CD4-positive, CD25-positive, alpha-beta regulatory T cell (primary cell): ENCODE measurements at regions not wholly inside any gene's neighbourhood (a gene's known extent, or its start where the extent isn't known, plus 50 kb on each side); places are given as distances from the start of the nearest gene placed in this dataset.
A peak's percentile ranks its signal among the peaks of the same experiment; 100 is the strongest.

Experiments used
- ATAC-seq, 2 donors: fragments of 150-1000 bp; cut with Tn5 transposase; one replicate each; pipeline ENCODE4 v1.10.0; 2021; ENCODE audit warnings: low read depth in 2 of 2, moderate number of reproducible peaks in 2 of 2, moderate library complexity in 1 of 2
- DNase-seq, 3 donors: peaks; one replicate each; pipeline versions ENCODE4 v3.0.0 to v3.0.0-alpha.2; 2012 to 2022; ENCODE audit warnings: mixed read lengths in 1 of 3
- H3K27ac ChIP-seq: one replicate; pipeline ENCODE4 v1.7.0; 2013; ENCODE audit warnings: mild to moderate bottlenecking, low read length; ENCODE audit not compliant: insufficient read depth, poor library complexity, severe bottlenecking
- H3K27me3 ChIP-seq: one replicate; pipeline ENCODE4 v1.7.0; 2013; ENCODE audit warnings: low read length; ENCODE audit not compliant: control insufficient read depth, insufficient read depth
- H3K36me3 ChIP-seq: one replicate; pipeline ENCODE4 v1.7.0; 2013; ENCODE audit warnings: mild to moderate bottlenecking, low read length, moderate library complexity; ENCODE audit not compliant: control insufficient read depth, insufficient read depth
- H3K4me1 ChIP-seq: 2 replicates; pipeline ENCODE4 v1.7.0; 2013; ENCODE audit warnings: mild to moderate bottlenecking, low read length; ENCODE audit not compliant: insufficient read depth, control insufficient read depth, poor library complexity, severe bottlenecking
- H3K4me3 ChIP-seq: one replicate; pipeline ENCODE4 v1.7.0; 2013; ENCODE audit warnings: low read depth, mild to moderate bottlenecking, low read length, moderate library complexity
- H3K9me3 ChIP-seq, 2 experiments: 1 replicate in 1 of 2; 2 replicates in 1 of 2; pipeline ENCODE4 v1.7.0; 2013; ENCODE audit warnings: low read length in 2 of 2, mild to moderate bottlenecking in 1 of 2, moderate library complexity in 1 of 2; ENCODE audit not compliant: control insufficient read depth in 2 of 2
- H3K27ac Mint-ChIP-seq, 3 donors: one replicate each; pipeline ENCODE4 v1.8.0; 2020 to 2022; ENCODE audit warnings: mild to moderate bottlenecking in 3 of 3, mixed read lengths in 3 of 3, moderate library complexity in 2 of 3
- H3K27me3 Mint-ChIP-seq: one replicate; pipeline ENCODE4 v1.8.0; 2022; ENCODE audit warnings: mild to moderate bottlenecking, mixed read lengths
- H3K36me3 Mint-ChIP-seq: one replicate; pipeline ENCODE4 v1.8.0; 2020; ENCODE audit warnings: mixed read lengths
- H3K4me1 Mint-ChIP-seq, 4 donors: one replicate each; pipeline ENCODE4 v1.8.0; 2020 to 2022; ENCODE audit warnings: mixed read lengths in 4 of 4, mild to moderate bottlenecking in 1 of 4
- H3K4me3 Mint-ChIP-seq, 4 donors: one replicate each; pipeline ENCODE4 v1.8.0; 2020 to 2022; ENCODE audit warnings: mild to moderate bottlenecking in 4 of 4, mixed read lengths in 4 of 4, moderate library complexity in 3 of 4
- H3K9me3 Mint-ChIP-seq, 7 donors: one replicate each; pipeline ENCODE4 v1.8.0; 2020 to 2022; ENCODE audit warnings: mixed read lengths in 7 of 7, mild to moderate bottlenecking in 3 of 7, moderate library complexity in 2 of 7

DNA sequence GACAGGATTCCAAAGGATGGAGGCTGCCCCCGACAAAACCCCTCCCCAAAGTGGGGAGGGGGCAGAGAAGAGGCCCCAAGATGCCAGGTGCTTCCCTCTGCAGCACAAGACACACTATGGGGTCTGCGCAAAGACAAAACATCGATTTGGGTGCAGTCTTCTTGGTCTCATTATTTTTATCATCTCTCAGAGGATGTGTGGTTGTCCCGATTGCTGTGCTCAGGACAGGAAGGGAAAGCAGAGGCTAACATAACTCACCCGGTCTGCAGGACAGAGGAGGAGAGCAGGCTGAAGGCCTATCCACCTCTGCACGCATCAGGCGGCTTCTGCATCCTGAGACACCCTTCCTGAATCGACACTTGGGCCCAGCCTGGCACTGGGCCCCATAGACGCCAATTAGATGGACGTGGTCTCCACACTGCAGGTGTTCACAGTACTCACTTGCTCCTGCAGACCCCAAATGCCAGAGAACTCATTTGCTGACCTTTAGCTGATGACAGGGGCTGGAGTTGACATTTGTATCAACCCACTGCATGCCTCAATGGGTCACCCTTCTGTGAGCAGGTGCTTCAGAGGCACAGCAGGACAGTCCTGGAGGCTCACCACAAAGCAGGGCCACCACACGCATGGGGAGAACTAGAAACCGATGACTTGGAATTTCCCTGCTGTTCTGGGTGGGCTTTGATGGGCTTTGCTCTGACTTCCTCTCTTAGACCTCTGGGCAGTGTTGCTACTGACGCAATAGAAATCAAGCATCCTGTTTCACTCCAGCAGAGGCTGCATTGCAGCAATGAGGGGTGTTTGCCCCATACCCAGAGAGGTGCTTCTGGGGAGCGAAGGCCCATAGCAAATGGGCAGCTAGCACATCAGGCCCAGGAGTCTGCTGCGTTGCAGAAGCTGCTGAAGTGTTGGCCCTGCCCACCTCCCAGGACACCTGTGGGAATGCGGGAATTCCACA lies 96.3 kb upstream of the ENPP6 start:
- Histone ChIP-seq H3K27me3 (no peaks in the 10 kb centered on the region), H3K27ac (no peak overlapping the region), H3K4me3 (no peak overlapping the region), H3K4me1 (peaks cover 15% of the 10 kb centered on the region), H3K36me3 (no peaks in the 10 kb centered on the region), H3K9me3 (no peaks in the 10 kb centered on the region)
- Mint-ChIP-seq H3K4me3 (no peak overlapping the region), H3K27ac (peak overlapping the region in 1 of 3 donors; percentile 57), H3K27me3 (no peaks in the 10 kb centered on the region), H3K4me1 (peaks cover 5 to 31% (median 17%) of the 10 kb centered on the region in 4 donors), H3K36me3 (no peaks in the 10 kb centered on the region), H3K9me3 (peaks cover 0 to 2% (median 0%) of the 10 kb centered on the region in 7 donors)
- ATAC-seq (peak; percentile 34 to 35), DNase-seq (peak in 1 of 3 donors; percentile 36)

DNA sequence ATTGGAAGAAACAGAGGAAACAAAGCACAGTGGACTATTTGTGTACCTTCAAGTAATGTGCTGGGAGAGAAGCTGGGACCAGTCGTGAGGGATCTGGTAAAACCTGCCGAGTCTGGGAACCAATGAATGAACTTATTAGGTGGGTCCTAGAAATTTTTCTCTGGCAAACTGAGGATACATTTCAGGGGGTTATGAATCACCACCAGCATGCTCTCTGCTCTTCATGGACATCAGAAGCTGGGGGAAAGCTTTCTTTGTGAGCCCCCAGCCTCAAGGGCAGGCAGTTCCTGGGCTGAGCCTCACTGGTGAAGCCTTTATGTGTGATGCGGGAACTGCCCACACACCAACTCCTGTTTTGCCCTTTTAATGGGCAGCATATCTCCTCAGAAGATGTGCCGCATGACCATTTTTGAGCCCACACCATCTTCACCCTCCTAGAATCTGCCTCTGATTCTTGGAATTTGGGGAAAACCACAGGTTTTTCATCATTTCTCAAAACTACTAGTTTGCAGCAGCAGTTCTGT lies 95.4 kb upstream of the ENPP6 start:
- Mint-ChIP-seq H3K27me3 (no peaks in the 10 kb centered on the region), H3K36me3 (no peaks in the 10 kb centered on the region), H3K4me1 (peaks cover 5 to 35% (median 15%) of the 10 kb centered on the region in 4 donors), H3K27ac (peak overlapping the region; percentile 13 to 60 (median 32)), H3K9me3 (peaks cover 0 to 2% (median 0%) of the 10 kb centered on the region in 7 donors), H3K4me3 (no peak overlapping the region)
- DNase-seq: peak in 1 of 3 donors; percentile 56
- Histone ChIP-seq H3K4me3 (no peak overlapping the region), H3K27ac (no peak overlapping the region), H3K9me3 (no peaks in the 10 kb centered on the region), H3K4me1 (peaks cover 15% of the 10 kb centered on the region), H3K36me3 (no peaks in the 10 kb centered on the region), H3K27me3 (no peaks in the 10 kb centered on the region)
- no peak for ATAC-seq

DNA sequence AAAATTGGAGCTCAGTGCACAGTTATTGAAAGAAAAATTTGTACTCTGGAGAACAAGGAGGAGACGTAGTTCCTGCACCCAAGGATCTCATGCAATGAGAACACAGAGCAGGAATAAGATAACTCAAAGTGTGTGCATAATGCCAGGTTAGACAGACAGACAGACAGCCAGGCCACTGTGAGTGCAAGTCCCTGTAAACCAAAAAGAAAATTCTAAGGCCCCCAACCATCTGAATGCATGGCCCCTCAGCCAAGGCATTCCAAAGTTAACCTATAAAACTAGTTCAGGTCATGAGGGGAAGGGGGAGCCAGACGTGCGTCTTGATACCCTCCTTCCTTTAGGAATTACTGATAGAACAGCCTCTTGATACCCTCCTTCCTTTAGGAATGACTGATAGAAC lies 94.5 kb upstream of the ENPP6 start:
- no peak for ATAC-seq
- peaks cover 15% of the 10 kb centered on the region for H3K4me1 ChIP-seq
- no peak for DNase-seq
- Mint-ChIP-seq H3K27ac (peak overlapping the region in 1 of 3 donors; percentile 60), H3K4me1 (peaks cover 5 to 35% (median 15%) of the 10 kb centered on the region in 4 donors), H3K36me3 (no peaks in the 10 kb centered on the region), H3K4me3 (no peak overlapping the region), H3K9me3 (peaks cover 0 to 2% (median 0%) of the 10 kb centered on the region in 7 donors), H3K27me3 (no peaks in the 10 kb centered on the region)
- no peaks in the 10 kb centered on the region for H3K27me3 ChIP-seq
- no peak overlapping the region for H3K27ac ChIP-seq
- H3K9me3 ChIP-seq: no peaks in the 10 kb centered on the region
- no peaks in the 10 kb centered on the region for H3K36me3 ChIP-seq
- no peak overlapping the region for H3K4me3 ChIP-seq

DNA sequence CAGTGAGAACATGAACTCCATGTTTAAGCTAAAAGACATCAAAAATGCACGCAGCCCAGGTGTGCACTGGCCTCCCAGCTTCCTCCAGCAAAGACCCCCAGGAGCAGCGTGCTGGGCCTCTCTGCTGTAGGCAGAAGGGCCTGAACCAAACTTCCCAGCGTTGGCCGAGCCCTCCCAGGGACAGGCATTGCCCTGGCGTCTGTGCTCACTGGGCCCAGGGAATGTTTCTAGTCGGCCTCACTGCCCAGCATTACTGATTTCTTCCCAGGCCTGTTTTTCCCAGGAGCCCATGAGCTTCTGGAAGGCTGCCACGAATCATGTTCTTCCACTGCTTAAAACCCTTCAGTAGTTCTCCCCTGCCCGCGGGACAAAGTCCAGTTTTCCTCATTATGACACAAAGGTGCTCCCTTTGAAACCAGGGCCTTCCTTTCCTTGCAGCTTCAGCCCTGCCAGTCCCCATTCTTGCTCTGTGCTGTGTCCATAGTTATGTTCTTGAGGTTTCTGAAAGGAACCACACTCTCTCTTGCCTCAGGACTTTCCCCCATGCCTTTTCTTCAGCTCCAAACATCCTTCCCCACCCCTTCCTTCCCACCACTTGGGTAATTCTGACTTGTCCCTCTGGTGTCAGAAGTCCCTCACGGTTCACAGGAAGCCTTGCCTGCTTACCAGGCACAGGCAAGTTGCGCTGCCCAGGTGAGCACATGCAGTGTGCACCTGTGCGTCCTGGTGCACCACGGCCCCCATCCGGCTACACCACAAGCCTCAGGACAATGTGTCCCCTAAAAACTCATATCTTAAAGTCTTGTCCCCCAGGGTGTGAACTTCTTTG lies 93.4 kb upstream of the ENPP6 start:
- Histone ChIP-seq H3K36me3 (no peaks in the 10 kb centered on the region), H3K27ac (no peak overlapping the region), H3K9me3 (no peaks in the 10 kb centered on the region), H3K4me3 (no peak overlapping the region), H3K27me3 (no peaks in the 10 kb centered on the region), H3K4me1 (peaks cover 15% of the 10 kb centered on the region)
- ATAC-seq: no peak
- Mint-ChIP-seq H3K27ac (peak overlapping the region; percentile 48 to 84 (median 74)), H3K4me3 (no peak overlapping the region), H3K9me3 (peaks cover 0 to 2% (median 0%) of the 10 kb centered on the region in 7 donors), H3K36me3 (no peaks in the 10 kb centered on the region), H3K27me3 (no peaks in the 10 kb centered on the region), H3K4me1 (peaks cover 5 to 31% (median 15%) of the 10 kb centered on the region in 4 donors)
- DNase-seq: no peak

DNA sequence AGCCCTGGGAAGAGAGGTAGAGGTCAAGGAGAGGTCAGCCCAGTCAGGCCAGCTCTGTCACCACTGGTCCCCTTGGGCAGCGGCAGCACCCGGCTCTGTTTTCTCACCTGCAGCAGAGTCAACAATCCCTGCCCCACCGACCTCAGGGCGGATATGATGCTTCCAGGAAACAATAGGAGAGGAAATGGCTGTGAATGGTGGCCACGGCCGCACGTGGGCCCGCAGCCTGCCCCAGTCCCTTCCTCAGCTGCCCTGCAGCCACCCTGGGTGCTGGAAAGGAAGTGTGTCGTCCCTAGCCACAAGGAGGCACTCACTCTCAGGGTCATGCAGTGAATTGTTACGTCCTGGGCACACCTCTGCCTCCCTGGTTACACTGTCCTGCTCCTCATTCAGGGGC lies 92.5 kb upstream of the ENPP6 start:
- Mint-ChIP-seq H3K36me3 (no peaks in the 10 kb centered on the region), H3K27ac (peak overlapping the region; percentile 74 to 95 (median 79)), H3K4me3 (peak overlapping the region in 2 of 4 donors; percentile 15 to 36), H3K9me3 (peaks cover 0 to 2% (median 0%) of the 10 kb centered on the region in 7 donors), H3K4me1 (peaks cover 5 to 31% (median 15%) of the 10 kb centered on the region in 4 donors), H3K27me3 (no peaks in the 10 kb centered on the region)
- Histone ChIP-seq H3K4me3 (no peak overlapping the region), H3K4me1 (peaks cover 15% of the 10 kb centered on the region), H3K27ac (peak overlapping the region; percentile 10), H3K9me3 (no peaks in the 10 kb centered on the region), H3K27me3 (no peaks in the 10 kb centered on the region), H3K36me3 (no peaks in the 10 kb centered on the region)
- ATAC-seq (peak; percentile 65 to 70), DNase-seq (peak in 2 of 3 donors; percentile 37 to 75)

DNA sequence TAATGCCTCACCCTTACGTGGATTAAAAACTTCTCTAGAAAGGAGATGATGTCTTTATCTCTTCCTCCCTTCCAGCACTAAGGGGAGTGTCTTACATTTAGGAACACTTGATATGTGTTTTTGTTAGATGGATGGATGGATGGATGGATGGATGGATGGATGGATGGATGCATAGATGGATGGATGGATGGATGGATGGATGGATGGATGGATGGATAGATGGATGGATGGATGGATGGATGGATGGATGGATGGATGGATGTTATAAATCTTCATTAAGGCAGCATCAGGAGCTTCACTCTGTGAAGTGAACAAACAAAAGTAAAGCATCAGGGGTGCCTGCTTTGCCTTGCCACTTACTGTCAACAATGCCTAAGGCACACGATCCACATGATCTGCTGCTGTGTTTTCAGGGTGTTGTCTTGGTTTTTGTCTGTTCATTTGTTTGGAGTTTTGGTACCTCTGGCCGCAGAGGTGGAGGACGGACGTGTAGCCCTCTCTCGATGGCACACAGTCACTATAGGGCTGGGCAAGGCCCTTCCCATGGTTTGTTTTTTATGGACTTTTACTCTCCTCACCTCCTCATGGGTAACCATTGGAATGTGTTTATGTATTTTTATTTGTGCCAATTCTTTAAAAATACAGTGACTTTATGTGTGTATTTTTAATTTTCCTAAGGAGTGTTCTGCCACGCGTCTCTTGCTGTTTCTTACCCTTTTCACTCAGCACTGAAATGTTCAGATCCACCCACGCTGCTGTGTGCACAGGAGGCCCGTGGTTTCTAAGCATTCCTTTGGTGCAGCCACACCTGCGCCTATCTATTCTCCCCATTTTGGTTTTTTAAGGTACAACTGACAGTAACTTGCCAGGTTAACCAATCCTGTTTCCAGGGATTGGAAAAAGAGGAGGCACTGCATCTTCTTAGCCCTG lies 91.8 kb upstream of the ENPP6 start:
- peak in 1 of 3 donors; percentile 42 for DNase-seq
- Mint-ChIP-seq H3K27me3 (no peaks in the 10 kb centered on the region), H3K27ac (peak overlapping the region; percentile 2 to 82 (median 31)), H3K36me3 (no peaks in the 10 kb centered on the region), H3K4me1 (peaks cover 5 to 31% (median 15%) of the 10 kb centered on the region in 4 donors), H3K9me3 (peaks cover 0 to 2% (median 0%) of the 10 kb centered on the region in 7 donors), H3K4me3 (peak overlapping the region in 2 of 4 donors; percentile 15 to 36)
- no peaks in the 10 kb centered on the region for H3K27me3 ChIP-seq
- ATAC-seq: no peak
- H3K4me1 ChIP-seq: peaks cover 15% of the 10 kb centered on the region
- no peak overlapping the region for H3K4me3 ChIP-seq
- peaks cover 0 to 3% of the 10 kb centered on the region in 2 experiments for H3K9me3 ChIP-seq
- no peaks in the 10 kb centered on the region for H3K36me3 ChIP-seq
- H3K27ac ChIP-seq: peak overlapping the region; percentile 10
